Gastroesophageal sphincter (tissue), 4 donors: ENCODE measurements at regions not wholly inside any gene's neighbourhood (a gene's known extent, or its start where the extent isn't known, plus 50 kb on each side); places are given as distances from the start of the nearest gene placed in this dataset.

Source experiments
- ATAC-seq: fragments of 150-250 bp; one replicate; pipeline ENCODE4 v1.9.1; 2016; ENCODE audit warnings: mild to moderate bottlenecking, moderate library complexity
- H3K27ac ChIP-seq, 4 donors: fragments of 200-600 bp; sonication (generic) in 3 of 4; 1 replicate in 3 of 4; 2 replicates in 1 of 4; pipeline ENCODE4 v1.5.1; 2016 to 2019
- H3K27me3 ChIP-seq: fragments of 200-600 bp; sonication (generic); one replicate; pipeline ENCODE4 v1.5.1; 2019
- H3K36me3 ChIP-seq, 2 donors: fragments of 200-600 bp; sonication (generic); one replicate each; pipeline ENCODE4 v1.5.1; 2019; ENCODE audit warnings: control low read depth in 1 of 2
- H3K4me1 ChIP-seq, 3 donors: fragments of 200-600 bp; sonication (generic); 1 replicate in 2 of 3; 2 replicates in 1 of 3; pipeline ENCODE4 v1.5.1; 2016 to 2019; ENCODE audit warnings: control low read depth in 2 of 3
- H3K4me3 ChIP-seq, 2 donors: fragments of 200-600 bp; sonication (generic); one replicate each; pipeline ENCODE4 v1.5.1; 2019; ENCODE audit warnings: mild to moderate bottlenecking in 1 of 2, moderate library complexity in 1 of 2
- H3K9me3 ChIP-seq, 3 donors: fragments of 200-600 bp; sonication (generic); one replicate each; pipeline ENCODE4 v1.5.1; 2017 to 2019; ENCODE audit warnings: control low read depth in 2 of 3
- CTCF ChIP-seq, 4 experiments: fragments of 200-600 bp in 2 of 4; fragments of 450-650 bp in 2 of 4; sonication (generic) in 1 of 4; IDR thresholded peaks; one replicate each; pipeline ENCODE4 v1.5.1; 2017 to 2019; ENCODE audit warnings: antibody characterized with exemption in 4 of 4, mild to moderate bottlenecking in 2 of 4, moderate library complexity in 2 of 4
- EP300 ChIP-seq: sonication (generic); formaldehyde crosslinking; IDR thresholded peaks from one replicate; pipeline ENCODE4 v1.6.1; 2017; ENCODE audit warnings: antibody characterized with exemption, mild to moderate bottlenecking
- POLR2A ChIP-seq, 2 donors: fragments of 450-650 bp; IDR thresholded peaks; one replicate each; pipeline ENCODE4 v1.6.1; 2017; ENCODE audit warnings: antibody characterized with exemption in 2 of 2, mild to moderate bottlenecking in 2 of 2, moderate library complexity in 1 of 2
- POLR2AphosphoS5 ChIP-seq: sonication (generic); formaldehyde crosslinking; IDR thresholded peaks from one replicate; pipeline ENCODE4 v1.6.1; 2017; ENCODE audit warnings: antibody characterized with exemption
- WGBS, 2 donors: methylation state at CpG; one replicate each; pipeline ENCODE4 v1.1.5; 2018; ENCODE audit warnings: low coverage in 1 of 2; 5-methylcytosine and 5-hydroxymethylcytosine counted together

DNA sequence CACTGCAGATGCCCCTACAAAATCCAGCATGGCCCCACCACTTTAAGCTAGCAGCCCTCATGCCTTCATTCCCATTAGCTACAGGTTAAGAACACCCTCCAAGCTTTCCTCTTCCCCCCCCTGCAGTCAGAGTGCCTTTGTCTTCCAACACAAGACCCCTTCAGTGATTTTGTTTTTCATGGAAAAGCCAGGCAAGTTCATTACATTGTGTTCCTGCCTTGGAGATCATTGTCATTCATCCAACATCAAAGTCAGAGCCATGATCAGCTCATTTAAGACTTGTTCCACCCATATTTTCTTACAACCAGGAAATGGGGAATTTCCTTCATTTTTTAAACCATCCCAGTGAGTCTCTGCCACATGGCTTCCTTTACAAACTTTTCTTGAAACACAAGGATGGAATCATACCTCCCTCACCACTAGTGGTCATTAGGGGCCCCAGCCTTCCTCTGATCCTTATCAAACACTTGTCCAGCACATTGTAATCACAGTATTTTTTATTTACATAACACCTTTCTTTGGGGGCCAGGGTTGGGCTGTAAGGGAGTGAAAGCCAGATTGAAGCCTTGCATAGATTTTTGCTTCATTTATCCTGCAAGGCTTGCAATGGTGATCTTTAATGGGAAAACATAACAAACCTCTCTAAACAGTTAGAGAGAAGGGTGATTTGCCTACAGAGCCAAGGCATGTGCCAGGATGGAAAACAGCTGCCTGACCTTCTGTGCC, 765.3 kb downstream of the MED13L start:
- H3K27me3 ChIP-seq = peaks cover 15% of the 10 kb centered on the region
- TF ChIP-seq EP300 (no peak), CTCF (IDR thresholded peaks at IDR 0.05) (no peak), POLR2AphosphoS5 (no peak), POLR2A (IDR thresholded peaks at IDR 0.05) (no peak)
- ATAC-seq = no peak

GRCh38 chr12:115511305-115511704, 766.2 kb downstream of the MED13L start:
- Histone ChIP-seq H3K9me3 (peaks cover 0 to 19% (median 0%) of the 10 kb centered on the region in 3 donors), H3K36me3 (no peaks in the 10 kb centered on the region), H3K4me1 (no peaks in the 10 kb centered on the region), H3K27ac (no peak overlapping the region), H3K27me3 (peaks cover 15% of the 10 kb centered on the region), H3K4me3 (no peak overlapping the region)
- no peak for ATAC-seq
- no peak for TF ChIP-seq CTCF (IDR thresholded peaks at IDR 0.05)
- TF ChIP-seq POLR2A (IDR thresholded peaks at IDR 0.05) = no peak
- TF ChIP-seq POLR2AphosphoS5 = no peak
- no peak for TF ChIP-seq EP300
- 50% methylated on average over 2 of the region's 2 CpGs; no CpG with 5 or more reads in 1 of the 2 donors for WGBS, 2 donors

More for the DNA sequence above, 765.3 kb downstream of the MED13L start:
- H3K36me3 ChIP-seq = no peaks in the 10 kb centered on the region
- H3K4me1 ChIP-seq = no peaks in the 10 kb centered on the region
- H3K9me3 ChIP-seq = peaks cover 0 to 26% (median 0%) of the 10 kb centered on the region in 3 donors
- no peak overlapping the region for H3K4me3 ChIP-seq
- no peak overlapping the region for H3K27ac ChIP-seq

DNA sequence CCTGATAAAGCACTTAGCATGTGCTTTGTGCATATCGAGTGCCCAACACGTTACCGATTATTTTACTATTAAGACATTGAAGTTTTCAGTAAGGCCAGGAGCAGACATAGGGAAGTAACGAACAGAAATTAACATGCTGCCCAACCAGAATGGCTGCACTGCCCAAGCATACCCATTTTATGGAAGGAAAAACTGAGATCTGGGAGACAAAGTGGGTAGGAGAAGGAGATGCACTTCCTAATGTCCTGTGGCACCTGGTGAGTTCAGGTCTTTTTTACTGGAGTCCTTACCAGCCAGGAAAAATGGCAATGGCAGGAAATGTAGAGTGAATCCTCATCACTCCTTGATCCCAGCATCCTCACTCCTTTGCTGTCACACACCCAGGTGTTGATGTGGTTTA, 768.5 kb downstream of the MED13L start:
- Histone ChIP-seq H3K4me3 (no peak overlapping the region), H3K27me3 (peaks cover 5% of the 10 kb centered on the region), H3K4me1 (no peaks in the 10 kb centered on the region), H3K9me3 (peaks cover 0 to 14% (median 0%) of the 10 kb centered on the region in 3 donors), H3K27ac (no peak overlapping the region), H3K36me3 (no peaks in the 10 kb centered on the region)
- ATAC-seq = no peak
- no peak for TF ChIP-seq POLR2A (IDR thresholded peaks at IDR 0.05)
- no peak for TF ChIP-seq POLR2AphosphoS5
- TF ChIP-seq EP300 = no peak
- no peak for TF ChIP-seq CTCF (IDR thresholded peaks at IDR 0.05)
- 93 to 95% methylated on average over 4 of the region's 4 CpGs for WGBS, 2 donors

- Histone ChIP-seq H3K27me3 (peaks cover 5% of the 10 kb centered on the region), H3K9me3 (peaks cover 0 to 8% (median 0%) of the 10 kb centered on the region in 3 donors), H3K4me1 (no peaks in the 10 kb centered on the region), H3K4me3 (no peak overlapping the region), H3K27ac (no peak overlapping the region), H3K36me3 (no peaks in the 10 kb centered on the region)
- ATAC-seq = peak; percentile 28
- TF ChIP-seq CTCF (IDR thresholded peaks at IDR 0.05) = no peak
- TF ChIP-seq EP300 = no peak
- WGBS, 2 donors = 51 to 60% methylated on average over 2 to 10 of the region's 10 CpGs
Measured at GRCh38 chr12:115507951-115508722, 769.4 kb downstream of the MED13L start.

GRCh38 chr12:115507560-115507889, 770.0 kb downstream of the MED13L start:
- Histone ChIP-seq H3K4me3 (no peak overlapping the region), H3K27me3 (peaks cover 5% of the 10 kb centered on the region), H3K9me3 (peaks cover 0 to 2% (median 0%) of the 10 kb centered on the region in 3 donors), H3K36me3 (no peaks in the 10 kb centered on the region), H3K27ac (no peak overlapping the region), H3K4me1 (no peaks in the 10 kb centered on the region)
- no peak for TF ChIP-seq CTCF (IDR thresholded peaks at IDR 0.05)
- TF ChIP-seq POLR2AphosphoS5 = no peak
- TF ChIP-seq POLR2A (IDR thresholded peaks at IDR 0.05) = no peak
- no peak for TF ChIP-seq EP300
- ATAC-seq = no peak
- WGBS, 2 donors = 84 to 92% methylated on average over 5 of the region's 5 CpGs
